ENCODE measurements at regions not wholly inside any gene's neighbourhood (a gene's known extent, or its start where the extent isn't known, plus 50 kb on each side); places are given as distances from the start of the nearest gene placed in this dataset.
"Not testable (repeated sequence)": the region's sequence is repeated elsewhere in the genome, so short reads cannot be mapped to it uniquely, and the experiment has no call there.

DNA sequence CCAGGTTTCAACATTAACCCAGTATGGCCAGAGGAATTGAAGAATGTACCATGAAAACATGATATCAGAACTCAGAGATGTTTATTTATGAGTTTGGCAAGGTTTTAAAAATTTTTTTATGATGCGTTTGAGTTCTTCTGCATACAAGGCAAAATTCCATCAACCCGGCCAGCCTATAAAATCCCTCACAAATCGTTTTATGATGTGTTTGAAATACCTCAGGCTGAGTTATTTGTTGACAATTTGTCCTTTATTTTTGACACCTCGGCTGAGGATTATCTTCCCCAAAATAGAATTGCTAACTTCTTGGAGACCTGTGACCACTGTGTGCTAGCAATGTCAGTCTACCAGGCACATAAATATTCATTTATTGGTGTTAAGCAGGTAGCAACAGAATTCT is 91.9 kb upstream of the SLC24A3 start:
- DNase-seq, result no peak

DNA sequence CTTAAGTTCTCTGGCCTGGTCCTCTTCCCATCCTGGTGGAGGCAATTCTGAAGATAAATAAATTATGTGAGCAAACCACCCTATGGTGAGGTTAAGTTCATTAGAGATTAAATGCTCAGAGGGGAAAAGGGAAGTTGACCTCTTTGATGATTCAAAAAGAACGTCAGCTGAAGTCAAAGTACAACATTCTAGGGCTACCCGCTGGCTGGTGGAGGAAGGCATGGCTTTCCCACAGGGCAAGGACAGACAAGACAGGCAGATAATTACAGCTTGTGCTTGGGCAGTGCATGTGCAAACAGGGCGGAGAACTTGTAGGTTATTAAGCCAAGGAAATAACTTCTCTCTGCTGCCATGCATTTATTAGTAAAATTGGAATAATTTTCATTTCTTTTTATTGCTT is 91.0 kb upstream of the SLC24A3 start:
- DNase-seq, result no peak

DNA sequence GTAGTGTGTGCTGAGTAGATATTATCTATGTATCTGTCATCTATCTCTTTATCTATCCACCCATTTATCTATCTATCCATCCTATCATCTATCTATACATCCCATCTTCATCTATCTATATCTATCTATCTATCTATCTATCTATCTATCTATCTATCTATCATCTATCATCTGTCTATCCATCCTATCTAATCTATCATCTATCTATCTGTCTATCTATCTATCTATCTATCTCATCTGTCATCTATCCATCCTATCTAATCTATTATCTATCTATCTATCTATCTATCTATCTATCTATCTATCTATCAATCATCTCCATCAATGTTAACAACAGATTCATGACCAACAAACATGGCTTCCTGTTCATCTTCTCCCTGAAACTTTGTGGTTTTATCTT is 90.5 kb upstream of the SLC24A3 start:
- DNase-seq, result no peak

DNA sequence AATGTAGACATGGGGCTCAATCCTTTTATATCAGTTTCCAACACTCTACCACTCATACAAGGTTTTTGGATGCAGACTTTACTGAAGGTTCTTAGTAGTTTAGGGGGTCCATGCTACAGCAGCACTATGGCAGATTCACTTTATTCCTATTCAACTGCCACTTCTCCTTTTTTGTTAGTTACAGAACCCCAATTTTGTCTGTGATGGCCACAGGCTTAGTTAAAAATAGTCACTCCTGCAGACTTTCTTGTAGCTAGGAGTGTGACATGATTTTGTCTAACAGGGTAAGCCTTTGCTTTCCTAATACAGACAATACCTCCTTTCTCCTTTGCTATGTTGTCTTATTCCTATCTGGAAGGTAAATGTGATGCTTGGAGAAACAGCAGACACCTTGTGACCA is 90.0 kb upstream of the SLC24A3 start:
- DNase-seq, result no peak

DNA sequence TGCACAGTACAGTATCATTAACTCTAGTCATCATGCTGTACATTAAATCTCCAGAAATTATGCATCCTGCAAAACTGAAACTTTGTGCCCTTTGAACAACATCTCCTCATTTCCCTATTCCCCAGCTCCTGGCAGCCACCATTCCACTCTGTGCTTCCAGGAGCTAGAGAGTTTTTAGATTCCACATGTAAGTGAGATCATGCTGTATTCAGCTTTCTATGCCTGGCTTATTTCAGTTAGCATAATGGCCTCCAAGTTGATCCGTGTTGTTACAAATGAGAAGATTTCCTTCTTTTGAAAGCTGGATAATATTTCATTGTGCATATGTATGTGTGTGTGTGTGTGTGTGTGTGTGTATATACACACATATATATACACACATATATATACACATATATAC is 86.9 kb upstream of the SLC24A3 start:
- DNase-seq, result no peak

DNA sequence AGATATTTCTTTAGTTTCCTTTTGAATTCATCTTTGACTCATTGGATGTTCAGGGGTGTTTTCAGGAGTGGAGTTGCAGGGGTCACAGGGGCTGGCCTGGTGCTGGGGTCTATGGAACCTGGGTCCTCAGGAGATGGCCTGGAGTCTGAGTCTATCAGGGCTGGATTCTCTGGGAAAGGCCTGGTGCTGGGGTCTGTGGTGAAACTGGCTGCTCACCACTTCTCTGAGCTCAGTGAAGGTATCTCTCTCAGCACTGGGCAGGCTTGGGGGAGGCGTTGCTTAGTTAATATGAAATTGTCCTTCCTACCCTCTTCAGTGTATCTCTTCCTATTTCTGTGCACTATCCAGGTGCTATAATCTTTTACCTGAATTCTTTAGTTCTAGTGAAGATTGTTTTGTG is 83.1 kb upstream of the SLC24A3 start:
- no peak for DNase-seq

DNA sequence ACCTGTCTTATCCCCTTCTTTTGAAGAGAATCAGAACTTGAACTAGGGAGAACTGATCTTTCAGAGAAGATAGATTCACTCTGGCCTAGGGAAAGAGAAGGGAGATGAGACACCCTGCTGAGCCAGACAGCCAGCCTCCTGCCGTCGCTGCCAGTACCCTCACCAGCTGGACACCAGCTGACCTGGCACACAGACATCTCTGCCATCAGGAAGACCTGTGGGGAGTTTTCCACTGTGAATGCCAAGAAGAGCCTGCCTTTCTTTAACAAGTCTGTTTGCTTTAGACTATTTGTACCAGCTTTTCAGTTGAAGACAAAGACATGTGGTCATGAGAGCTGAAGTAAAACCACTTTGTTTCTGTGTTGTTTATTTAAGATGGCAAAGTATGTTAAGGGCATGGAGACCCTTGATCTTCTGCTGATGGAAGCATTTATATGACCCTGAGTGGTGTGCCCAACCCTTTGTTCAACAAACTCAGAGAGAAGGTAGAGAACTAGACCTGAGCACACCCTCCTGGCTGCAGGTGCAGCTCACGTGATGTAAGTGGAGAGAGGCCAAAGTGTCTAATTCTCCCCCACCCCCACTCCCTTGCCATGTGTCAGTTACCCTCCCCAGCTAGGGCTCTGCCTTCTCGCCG is 82.3 kb upstream of the SLC24A3 start:
- DNase-seq, result no peak

DNA sequence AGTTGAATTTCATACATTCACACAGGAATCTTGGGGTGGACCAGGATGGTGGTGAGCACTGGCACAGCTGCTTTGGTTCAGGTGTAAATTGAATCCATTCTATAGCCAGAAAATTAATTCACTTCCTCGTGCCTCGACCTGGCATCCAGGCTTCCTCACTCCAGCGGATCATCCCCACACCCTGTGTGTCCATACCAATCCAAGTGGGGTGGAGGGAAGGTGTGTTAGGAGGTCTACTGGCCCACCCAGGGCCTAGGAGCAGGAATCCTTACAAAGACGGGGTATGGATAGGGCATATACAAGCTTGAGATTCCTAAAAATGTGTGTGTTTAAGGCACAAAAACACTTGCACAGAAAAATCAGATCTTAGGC is 81.8 kb upstream of the SLC24A3 start:
- DNase-seq, result no peak

DNA sequence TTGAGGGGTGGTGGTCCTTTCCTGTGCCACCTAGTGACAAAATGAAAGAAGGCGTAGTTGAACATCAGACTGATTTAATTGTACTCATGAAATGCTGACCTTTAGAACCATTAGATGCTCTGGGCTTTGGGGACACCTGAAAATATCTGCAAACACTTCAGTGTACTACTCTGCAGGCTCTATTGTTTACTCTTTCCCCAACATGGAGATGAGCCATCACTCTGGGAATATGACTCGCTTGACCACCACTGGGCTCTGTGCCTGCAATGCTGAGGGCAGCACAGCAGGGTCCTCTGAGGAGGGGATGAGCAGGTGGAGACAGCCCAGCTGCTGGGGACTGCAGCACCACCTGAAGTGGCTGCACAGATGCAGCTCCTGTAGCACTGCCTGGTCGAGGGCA is 74.8 kb upstream of the SLC24A3 start:
- DNase-seq, result no peak

DNA sequence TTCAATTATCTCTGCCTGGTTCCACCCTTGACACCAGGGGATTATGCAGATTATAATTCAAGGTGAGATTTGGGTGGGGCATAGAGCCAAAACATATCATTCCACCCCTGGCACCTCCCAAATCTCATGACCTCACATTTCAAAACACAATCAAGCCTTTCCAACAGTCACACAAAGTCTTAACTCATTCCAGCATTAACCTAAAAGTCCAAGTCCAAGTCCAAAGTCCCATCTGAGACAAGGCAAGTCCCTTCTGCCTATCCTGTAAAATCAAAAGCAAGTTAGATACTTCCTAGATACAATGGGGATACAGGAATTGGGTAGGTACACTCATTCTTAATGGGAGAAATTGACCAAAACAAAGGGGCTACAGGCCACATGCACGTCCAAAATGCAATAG is 73.7 kb upstream of the SLC24A3 start:
- no peak for DNase-seq

DNA sequence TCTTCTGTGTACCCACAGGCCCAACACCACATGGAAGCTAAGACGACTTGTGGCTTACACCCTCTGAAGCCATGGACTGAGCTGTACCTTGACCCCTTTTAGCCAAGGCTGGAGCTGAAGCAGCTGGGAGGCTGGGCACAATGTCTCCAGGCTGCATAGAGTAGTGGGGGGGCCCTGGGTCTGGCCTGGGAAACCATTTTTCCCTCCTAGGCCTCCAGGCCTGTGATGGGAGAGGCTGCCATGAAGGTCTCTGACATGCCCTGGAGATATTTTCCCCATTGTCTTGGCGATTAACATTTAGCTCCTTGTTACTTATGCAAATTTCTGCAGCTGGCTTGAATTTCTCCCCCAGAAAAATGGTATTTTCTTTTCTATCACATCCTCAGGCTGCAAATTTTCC is 72.9 kb upstream of the SLC24A3 start:
- not testable (repeated sequence) for DNase-seq

DNA sequence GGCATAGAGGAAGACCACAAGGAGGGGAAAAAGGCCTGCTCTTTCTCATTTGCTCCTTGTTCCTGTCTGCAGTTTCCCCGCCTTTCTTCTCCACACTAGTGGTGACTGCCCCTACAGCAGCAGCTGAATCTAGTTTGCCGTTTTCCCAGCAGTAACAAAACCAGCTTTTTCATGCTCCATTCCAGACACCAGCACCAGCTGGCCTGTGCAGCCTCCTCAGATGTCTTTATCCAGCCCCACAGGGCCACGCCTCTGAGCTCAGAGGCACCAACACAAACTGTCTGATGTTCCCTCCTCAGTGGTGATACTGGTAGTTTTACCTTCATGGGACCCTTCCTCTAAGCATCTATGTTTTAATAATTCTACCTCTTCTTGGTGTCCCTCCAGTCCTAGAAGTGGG is 70.4 kb upstream of the SLC24A3 start:
- no peak for DNase-seq

DNA sequence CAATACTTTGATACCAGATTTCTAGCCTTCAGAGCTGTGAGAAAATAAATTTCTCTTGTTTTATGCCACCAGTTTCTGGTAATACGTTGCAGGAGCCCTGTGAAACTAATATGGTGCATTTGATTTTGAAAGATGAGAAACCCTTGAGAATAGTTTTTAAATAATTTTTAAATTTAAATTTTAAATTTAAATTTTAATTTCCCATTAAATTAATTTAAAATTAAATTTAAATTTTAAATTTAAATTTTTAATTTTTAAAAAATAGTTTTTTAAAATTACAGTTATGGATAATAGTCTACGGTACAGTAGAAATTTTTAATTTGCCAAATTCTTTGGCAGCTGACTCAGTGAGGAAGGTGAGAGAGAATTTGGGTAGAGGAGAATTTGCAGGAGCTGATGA is 68.6 kb upstream of the SLC24A3 start:
- no peak for DNase-seq

DNA sequence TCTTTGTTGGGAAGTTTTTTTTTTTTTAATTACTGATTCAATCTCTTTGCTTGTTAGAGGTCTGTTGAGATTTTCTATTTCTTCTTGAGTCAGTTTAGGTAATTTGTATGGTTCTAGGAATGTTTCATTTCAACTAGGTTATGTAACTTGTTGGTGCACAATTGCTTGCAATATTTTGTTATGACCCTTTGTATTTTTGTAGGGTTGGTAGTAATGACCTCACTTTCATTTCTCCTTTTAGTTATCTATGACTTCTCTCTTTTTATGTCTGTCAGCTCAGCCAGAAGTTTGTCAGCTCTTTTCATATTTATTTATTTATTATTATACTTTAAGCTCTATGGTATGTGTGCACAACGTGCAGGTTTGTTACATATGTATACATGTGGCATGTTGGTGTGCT is 51.1 kb upstream of the SLC24A3 start:
- no peak for DNase-seq

Measured in fibroblast of skin of abdomen (primary cell).